ENCODE measurements at regions not wholly inside any gene's neighbourhood (a gene's known extent, or its start where the extent isn't known, plus 50 kb on each side); places are given as distances from the start of the nearest gene placed in this dataset.

DNA sequence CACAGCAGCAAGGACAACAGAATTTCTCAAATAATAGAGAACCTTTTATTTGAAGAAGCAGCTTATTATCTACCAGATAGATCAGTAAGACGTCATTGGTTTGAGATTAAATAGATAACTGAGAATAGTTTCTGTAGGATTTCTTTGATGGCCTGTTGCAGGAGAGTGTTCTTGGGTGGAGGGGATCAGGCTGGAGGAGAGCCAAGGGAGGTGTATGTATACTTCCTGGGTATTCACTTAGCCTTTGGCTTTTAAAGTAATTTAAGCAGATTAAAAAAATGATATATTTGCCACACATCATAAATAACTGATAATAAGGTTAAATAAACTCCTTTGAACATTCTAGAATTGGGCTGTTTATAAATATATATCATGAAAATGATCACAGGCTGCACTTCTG lies 486.1 kb upstream of the IGFBP3 start:
- Histone ChIP-seq H3K9ac (no peak overlapping the region), H3K27me3 (ENCODE audit: insufficient read depth, low read depth) (no peaks in the 10 kb centered on the region), H3K4me1 (ENCODE audit: low read depth, poor library complexity, severe bottlenecking) (no peaks in the 10 kb centered on the region), H3K4me2 (no peak overlapping the region), H3K4me3 (IDR thresholded peaks at IDR 0.05; ENCODE audit: insufficient read depth, low read depth, low read length) (no peak overlapping the region), H3K27ac (no peak overlapping the region), H3K36me3 (ENCODE audit: insufficient read depth) (no peaks in the 10 kb centered on the region), H3K79me2 (ENCODE audit: insufficient read depth, low read depth) (no peaks in the 10 kb centered on the region), H2AFZ (ENCODE audit: low read depth) (no peak overlapping the region), H4K20me1 (ENCODE audit: insufficient read depth) (no peaks in the 10 kb centered on the region)
- TF ChIP-seq, protein P1, sequence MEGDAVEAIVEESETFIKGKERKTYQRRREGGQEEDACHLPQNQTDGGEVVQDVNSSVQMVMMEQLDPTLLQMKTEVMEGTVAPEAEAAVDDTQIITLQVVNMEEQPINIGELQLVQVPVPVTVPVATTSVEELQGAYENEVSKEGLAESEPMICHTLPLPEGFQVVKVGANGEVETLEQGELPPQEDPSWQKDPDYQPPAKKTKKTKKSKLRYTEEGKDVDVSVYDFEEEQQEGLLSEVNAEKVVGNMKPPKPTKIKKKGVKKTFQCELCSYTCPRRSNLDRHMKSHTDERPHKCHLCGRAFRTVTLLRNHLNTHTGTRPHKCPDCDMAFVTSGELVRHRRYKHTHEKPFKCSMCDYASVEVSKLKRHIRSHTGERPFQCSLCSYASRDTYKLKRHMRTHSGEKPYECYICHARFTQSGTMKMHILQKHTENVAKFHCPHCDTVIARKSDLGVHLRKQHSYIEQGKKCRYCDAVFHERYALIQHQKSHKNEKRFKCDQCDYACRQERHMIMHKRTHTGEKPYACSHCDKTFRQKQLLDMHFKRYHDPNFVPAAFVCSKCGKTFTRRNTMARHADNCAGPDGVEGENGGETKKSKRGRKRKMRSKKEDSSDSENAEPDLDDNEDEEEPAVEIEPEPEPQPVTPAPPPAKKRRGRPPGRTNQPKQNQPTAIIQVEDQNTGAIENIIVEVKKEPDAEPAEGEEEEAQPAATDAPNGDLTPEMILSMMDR (conservative IDR thresholded peaks at IDR 0.05; ENCODE audit: low read depth, low read length) = no peak

- Histone ChIP-seq H3K9ac (no peak overlapping the region), H2AFZ (ENCODE audit: low read depth) (no peak overlapping the region), H3K27me3 (ENCODE audit: insufficient read depth, low read depth) (no peaks in the 10 kb centered on the region), H3K4me3 (IDR thresholded peaks at IDR 0.05; ENCODE audit: insufficient read depth, low read depth, low read length) (no peak overlapping the region), H3K4me1 (ENCODE audit: low read depth, poor library complexity, severe bottlenecking) (no peaks in the 10 kb centered on the region), H3K27ac (no peak overlapping the region), H3K36me3 (ENCODE audit: insufficient read depth) (no peaks in the 10 kb centered on the region), H3K79me2 (ENCODE audit: insufficient read depth, low read depth) (no peaks in the 10 kb centered on the region), H3K4me2 (no peak overlapping the region), H4K20me1 (ENCODE audit: insufficient read depth) (no peaks in the 10 kb centered on the region)
- TF ChIP-seq, protein P1 (conservative IDR thresholded peaks at IDR 0.05; ENCODE audit: low read depth, low read length) = no peak
Observed at GRCh38 chr7:46397591-46397990, 476.5 kb upstream of the IGFBP3 start.

DNA sequence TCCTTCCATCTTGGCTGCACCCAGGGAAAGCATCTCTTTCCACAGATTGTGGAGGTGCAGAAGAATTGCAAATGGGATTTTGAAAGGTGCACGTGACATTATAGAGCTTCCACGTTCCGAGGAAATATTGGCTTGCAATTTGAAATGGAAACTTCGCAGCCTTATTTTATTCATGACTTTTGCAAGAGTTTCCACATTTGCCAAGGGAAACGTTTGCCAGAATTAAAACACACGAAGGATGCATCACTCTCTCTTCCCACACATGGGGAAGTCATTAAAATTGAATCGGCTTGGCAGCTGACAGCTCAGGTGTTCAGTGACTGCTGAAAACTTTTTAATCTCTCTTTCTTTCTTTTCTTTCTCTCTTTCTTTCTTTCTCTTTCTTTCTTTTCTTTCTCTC lies 475.4 kb upstream of the IGFBP3 start:
- Histone ChIP-seq H3K4me2 (no peak overlapping the region), H3K27me3 (ENCODE audit: insufficient read depth, low read depth) (no peaks in the 10 kb centered on the region), H4K20me1 (ENCODE audit: insufficient read depth) (no peaks in the 10 kb centered on the region), H3K36me3 (ENCODE audit: insufficient read depth) (no peaks in the 10 kb centered on the region), H3K4me1 (ENCODE audit: low read depth, poor library complexity, severe bottlenecking) (no peaks in the 10 kb centered on the region), H3K79me2 (ENCODE audit: insufficient read depth, low read depth) (no peaks in the 10 kb centered on the region), H2AFZ (ENCODE audit: low read depth) (no peak overlapping the region), H3K4me3 (IDR thresholded peaks at IDR 0.05; ENCODE audit: insufficient read depth, low read depth, low read length) (no peak overlapping the region), H3K9ac (no peak overlapping the region), H3K27ac (no peak overlapping the region)
- TF ChIP-seq, protein P1 (conservative IDR thresholded peaks at IDR 0.05; ENCODE audit: low read depth, low read length) = no peak

DNA sequence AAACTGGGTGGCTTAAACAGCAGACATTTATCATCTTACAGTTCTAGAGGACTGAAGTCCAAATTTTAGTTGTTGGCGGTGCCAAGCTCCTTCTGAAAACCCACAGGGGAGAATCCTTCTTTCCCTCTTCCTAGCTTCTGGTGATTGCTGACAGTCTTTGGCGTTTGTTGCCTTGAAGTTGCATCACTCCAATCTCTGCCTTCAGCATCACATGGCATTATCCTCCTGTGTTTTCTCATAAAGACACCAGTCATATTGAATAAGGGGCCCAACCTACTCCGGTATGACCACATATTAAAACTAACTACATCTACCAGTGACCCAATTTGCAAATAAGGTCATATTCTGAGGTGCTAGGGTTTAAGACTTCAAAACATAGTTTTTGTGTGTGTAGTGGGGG lies 472.1 kb upstream of the IGFBP3 start:
- no peaks in the 10 kb centered on the region for H3K4me1 ChIP-seq (ENCODE audit: low read depth, poor library complexity, severe bottlenecking)
- no peaks in the 10 kb centered on the region for H3K36me3 ChIP-seq (ENCODE audit: insufficient read depth)
- no peak overlapping the region for H3K4me2 ChIP-seq
- no peak overlapping the region for H2AFZ ChIP-seq (ENCODE audit: low read depth)
- no peaks in the 10 kb centered on the region for H4K20me1 ChIP-seq (ENCODE audit: insufficient read depth)
- H3K4me3 ChIP-seq (IDR thresholded peaks at IDR 0.05; ENCODE audit: insufficient read depth, low read depth, low read length) = no peak overlapping the region
- H3K27ac ChIP-seq = no peak overlapping the region
- H3K27me3 ChIP-seq (ENCODE audit: insufficient read depth, low read depth) = no peaks in the 10 kb centered on the region
- H3K79me2 ChIP-seq (ENCODE audit: insufficient read depth, low read depth) = no peaks in the 10 kb centered on the region
- TF ChIP-seq, protein P1 (conservative IDR thresholded peaks at IDR 0.05; ENCODE audit: low read depth, low read length) = no peak
- H3K9ac ChIP-seq = no peak overlapping the region
